ENCODE measurements at regions not wholly inside any gene's neighbourhood (a gene's known extent, or its start where the extent isn't known, plus 50 kb on each side); places are given as distances from the start of the nearest gene placed in this dataset.

DNA sequence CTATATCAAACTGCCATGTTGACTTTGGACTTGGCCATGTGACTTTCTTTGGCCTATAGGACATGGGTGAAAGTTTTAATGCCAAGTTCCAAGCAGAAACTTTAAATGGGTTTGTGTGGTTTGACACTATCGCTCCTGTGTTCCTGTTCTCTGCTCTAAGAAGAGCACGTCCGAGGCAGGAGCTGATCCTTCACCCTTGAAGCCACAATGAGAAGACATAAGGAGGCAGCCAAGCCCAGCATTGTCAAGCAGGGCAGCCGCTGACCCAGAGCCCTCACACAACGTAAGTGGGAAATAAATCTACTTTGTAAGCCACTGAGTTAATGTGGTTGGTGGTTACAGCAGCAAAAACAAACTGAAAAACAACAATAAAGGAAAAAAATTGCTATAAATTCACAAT is 422.4 kb downstream of the PID1 start:
- TF ChIP-seq, protein P1, sequence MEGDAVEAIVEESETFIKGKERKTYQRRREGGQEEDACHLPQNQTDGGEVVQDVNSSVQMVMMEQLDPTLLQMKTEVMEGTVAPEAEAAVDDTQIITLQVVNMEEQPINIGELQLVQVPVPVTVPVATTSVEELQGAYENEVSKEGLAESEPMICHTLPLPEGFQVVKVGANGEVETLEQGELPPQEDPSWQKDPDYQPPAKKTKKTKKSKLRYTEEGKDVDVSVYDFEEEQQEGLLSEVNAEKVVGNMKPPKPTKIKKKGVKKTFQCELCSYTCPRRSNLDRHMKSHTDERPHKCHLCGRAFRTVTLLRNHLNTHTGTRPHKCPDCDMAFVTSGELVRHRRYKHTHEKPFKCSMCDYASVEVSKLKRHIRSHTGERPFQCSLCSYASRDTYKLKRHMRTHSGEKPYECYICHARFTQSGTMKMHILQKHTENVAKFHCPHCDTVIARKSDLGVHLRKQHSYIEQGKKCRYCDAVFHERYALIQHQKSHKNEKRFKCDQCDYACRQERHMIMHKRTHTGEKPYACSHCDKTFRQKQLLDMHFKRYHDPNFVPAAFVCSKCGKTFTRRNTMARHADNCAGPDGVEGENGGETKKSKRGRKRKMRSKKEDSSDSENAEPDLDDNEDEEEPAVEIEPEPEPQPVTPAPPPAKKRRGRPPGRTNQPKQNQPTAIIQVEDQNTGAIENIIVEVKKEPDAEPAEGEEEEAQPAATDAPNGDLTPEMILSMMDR (IDR thresholded peaks at IDR 0.05 in 4 of 5, conservative IDR thresholded peaks at IDR 0.05 in 1 of 5): no peak
- TF ChIP-seq POLR2A (IDR thresholded peaks at IDR 0.05): no peak
